HG02763 (cell line): ENCODE measurements at regions not wholly inside any gene's neighbourhood (a gene's known extent, or its start where the extent isn't known, plus 50 kb on each side); places are given as distances from the start of the nearest gene placed in this dataset.
"Not testable (repeated sequence)": the region's sequence is repeated elsewhere in the genome, so short reads cannot be mapped to it uniquely, and the experiment has no call there.

Source experiments
- ATAC-seq: cut with Tn5 transposase; IDR thresholded peaks from one replicate; pipeline ENCODE4 v1.9.1; 2021; ENCODE audit warnings: mild to moderate bottlenecking, moderate library complexity; ENCODE audit not compliant: unreplicated experiment

DNA sequence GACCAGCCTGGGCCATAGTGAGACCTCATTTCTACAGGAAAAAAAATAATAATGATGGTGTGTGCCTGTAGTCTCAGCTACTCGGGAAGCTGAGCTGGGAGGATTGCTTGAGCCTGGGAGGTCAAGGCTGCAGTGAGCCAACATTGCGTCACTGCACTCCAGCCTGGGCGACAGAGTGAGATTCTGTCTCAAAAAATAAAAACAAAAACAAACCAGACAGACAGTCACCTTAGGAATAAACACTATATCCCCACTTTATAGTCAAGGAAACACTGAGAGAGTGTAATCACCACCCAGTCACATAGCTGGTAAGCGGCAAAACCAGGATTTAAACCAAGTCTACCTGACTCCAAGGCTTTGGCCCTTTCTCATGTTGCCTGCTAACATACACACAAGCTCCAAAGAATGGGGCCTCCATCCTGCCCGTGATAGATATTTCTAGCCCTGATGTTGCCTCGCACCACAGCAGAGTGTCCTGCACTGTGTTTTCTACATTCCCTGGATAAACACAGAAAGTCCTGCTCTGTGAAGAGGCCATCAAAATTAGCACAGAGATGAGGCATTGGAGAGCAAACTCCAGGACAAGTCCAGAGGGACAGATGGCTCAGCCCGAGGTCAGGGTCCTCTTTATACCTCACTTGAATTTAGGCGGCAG, 66.1 kb upstream of the SMURF2 start:
- ATAC-seq, result no peak

DNA sequence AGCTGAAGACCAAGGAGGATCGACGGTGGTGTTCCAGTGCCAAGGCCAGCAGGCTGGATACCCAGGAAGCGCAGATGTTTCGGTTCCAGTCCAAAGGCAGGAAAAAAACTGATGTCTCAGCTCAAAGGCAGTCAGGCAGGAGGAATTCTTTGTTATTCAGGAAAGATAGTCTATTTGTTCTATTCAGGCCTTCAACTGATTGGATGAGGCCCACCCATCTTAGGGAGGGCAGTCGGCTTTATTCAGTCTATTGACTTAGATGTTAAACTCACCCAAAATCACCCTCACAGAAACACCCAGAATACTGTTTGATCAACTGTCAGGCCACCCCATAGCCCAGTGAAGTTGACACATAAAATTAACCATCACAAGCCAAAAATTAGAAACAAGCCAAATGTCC, 63.9 kb upstream of the SMURF2 start:
- ATAC-seq, result not testable (repeated sequence)

GRCh38 chr17:64724246-64724645, 62.1 kb upstream of the SMURF2 start:
- ATAC-seq, result not testable (repeated sequence)

DNA sequence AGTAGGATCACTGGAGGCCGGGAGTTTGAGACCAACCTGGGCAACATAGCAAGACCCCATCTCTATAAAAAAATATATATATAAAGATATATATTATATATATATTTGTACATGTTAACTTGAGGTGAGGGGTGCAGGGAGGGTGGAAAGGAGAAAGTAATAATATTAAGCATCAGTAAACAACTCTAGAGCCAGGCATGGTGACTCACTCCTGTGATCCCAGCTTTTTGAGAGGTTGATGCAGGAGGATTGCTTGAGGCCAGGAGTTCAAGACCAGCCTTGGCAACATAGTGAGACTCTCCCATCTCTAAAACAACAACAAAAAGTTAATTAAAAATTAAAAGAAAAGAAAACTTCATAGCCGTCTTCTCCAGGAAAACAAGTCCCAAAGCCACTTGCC, 61.7 kb upstream of the SMURF2 start:
- no peak for ATAC-seq

DNA sequence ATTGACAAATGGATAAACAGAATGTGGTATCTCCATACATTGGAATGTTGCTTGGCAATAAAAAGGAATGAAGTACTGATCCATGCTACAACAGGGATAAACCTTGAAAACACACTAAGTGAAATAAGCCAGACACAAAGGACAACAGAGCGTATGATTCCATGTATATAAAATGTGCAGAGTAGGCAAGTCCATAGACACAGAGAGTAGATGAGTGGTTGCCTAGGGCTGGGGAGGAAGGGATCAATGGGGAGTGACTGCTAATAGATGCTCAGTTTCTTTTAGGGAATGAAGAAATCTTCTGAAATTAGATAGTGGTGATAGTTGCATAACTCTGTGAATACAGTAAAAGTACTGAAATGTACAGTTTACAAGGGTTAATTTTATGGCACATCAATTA, 59.4 kb upstream of the SMURF2 start:
- not testable (repeated sequence) for ATAC-seq

GRCh38 chr17:64720253-64720652, 58.1 kb upstream of the SMURF2 start:
- not testable (repeated sequence) for ATAC-seq

- not testable (repeated sequence) for ATAC-seq
Measured at GRCh38 chr17:64719517-64719916, 57.4 kb upstream of the SMURF2 start.

DNA sequence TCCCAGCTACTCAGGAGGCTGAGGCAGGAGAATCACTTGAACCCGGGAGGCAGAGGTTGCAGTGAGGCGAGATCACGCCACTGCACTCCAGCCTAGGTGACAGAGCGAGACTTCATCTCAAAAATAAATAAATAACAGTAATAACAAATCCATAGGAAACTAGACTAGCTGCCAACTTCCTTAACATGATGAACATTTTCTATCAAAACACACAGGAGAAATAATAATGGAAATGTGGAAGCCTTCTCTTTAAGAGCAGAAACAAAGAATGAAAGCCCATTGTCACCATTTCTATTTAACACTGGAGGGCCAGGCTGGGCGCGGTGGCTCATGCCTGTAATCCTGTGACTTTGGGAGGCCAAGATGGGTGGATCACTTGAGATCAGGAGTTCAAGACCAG, 56.7 kb upstream of the SMURF2 start:
- not testable (repeated sequence) for ATAC-seq

GRCh38 chr17:64718058-64718457, 56.0 kb upstream of the SMURF2 start:
- no peak for ATAC-seq

- not testable (repeated sequence) for ATAC-seq
Measured at GRCh38 chr17:64716496-64716895, 54.4 kb upstream of the SMURF2 start.

DNA sequence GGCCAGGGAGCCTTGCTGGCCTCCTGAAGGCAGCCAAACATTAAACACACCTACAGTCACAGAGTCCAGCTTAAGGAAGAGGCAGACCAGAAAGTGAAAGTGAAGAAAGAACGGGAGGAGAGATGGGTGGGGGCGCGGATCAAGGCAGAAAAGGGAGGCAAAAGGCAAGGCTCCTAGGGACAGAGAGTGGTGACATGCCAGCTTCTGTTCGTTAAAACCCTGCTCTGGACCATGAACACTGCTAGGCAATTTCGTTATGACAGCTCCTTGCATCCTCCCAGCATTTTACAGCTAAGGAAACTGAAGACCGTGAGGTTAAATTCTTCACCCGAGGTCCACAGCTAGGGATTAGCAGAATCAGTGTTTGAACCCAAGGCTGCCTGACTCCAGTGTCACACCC, 51.7 kb upstream of the SMURF2 start:
- not testable (repeated sequence) for ATAC-seq

DNA sequence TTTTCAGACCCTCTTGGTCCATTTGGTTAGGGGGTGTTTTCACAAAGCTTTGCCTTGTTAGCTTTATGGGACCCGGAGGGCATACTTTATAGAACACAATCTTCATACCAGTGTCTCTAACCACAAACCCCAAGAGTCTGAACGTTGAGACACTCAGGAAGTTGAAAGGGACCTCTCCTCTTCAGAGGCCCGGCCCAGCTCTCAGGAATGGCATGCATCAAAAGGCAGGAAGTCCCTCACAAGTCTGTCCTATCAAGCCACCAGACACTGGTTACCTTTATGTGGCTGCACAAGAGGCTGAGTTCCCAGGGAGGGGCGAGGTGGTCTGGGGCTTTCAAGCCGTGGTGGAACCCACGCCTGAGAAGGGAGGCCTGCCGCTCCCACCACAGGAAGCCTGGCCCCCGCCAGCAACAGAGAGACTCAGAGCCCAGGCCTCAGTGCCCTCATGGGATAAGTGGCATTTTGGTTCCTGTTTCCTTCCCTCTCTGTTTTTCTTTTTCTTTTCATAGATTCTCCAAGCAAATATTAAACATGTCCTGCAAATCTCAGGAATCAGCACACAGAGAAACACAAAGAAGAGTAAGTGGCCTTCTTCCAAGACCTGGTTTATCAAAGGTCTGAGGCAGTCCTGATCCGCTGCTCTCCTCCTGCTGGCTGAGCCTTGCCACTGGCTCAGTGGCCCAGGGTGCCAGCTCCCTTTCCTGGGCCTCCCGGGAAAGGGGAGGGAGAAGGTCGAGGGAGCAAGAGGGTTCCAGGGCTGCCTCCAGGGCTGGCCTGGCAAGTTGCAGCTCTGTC, 50.6 kb upstream of the SMURF2 start:
- ATAC-seq, result not testable (repeated sequence)
